ENCODE measurements at regions not wholly inside any gene's neighbourhood (a gene's known extent, or its start where the extent isn't known, plus 50 kb on each side); places are given as distances from the start of the nearest gene placed in this dataset.

DNA sequence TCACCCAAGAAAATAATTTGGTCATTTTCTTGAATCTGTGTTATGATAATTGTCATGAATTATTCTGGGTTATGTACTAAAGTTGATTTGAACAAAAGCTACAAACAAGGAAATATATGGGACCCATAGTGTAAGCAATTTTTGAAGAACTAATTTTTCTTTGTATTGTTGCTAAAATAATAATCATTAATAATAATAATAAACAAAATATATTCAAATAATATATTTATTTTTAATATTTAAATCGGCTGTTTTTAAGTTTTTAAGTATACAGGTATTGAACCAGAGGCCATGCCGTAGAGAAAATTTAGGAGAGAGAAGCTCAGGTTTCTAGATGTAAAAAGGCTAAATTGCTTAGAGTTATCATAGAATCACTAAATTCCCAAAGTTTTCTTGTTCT lies 747.3 kb downstream of the LUZP2 start:
- TF ChIP-seq CTCF (IDR thresholded peaks at IDR 0.05) (no peak), POLR2A (IDR thresholded peaks at IDR 0.05) (no peak)
